K562 (cell line): ENCODE measurements at regions not wholly inside any gene's neighbourhood (a gene's known extent, or its start where the extent isn't known, plus 50 kb on each side); places are given as distances from the start of the nearest gene placed in this dataset.

Source experiments
- ATAC-seq: fragments of 200-7000 bp; cut with Tn5 transposase; 3 replicates; pipeline ENCODE4 v1.9.1; 2020; ENCODE audit warnings: moderate library complexity
- BruUV-seq: library from RNA; stranded (reverse); fragments of 400-500 nt; replicated peaks from 2 replicates; lab custom pipeline; 2021; lab: Mats Ljungman, UMichigan
- CTCF ChIA-PET: fragments of 300-600 bp; formaldehyde crosslinking; extraction: SDS; loops from one replicate; lab custom pipeline; 2021; ENCODE audit warnings: low intra/inter-chr PET ratio; lab: Yijun Ruan, JAX
- POLR2A ChIA-PET: fragments of 300-600, 350-650 bp; sonication (Branson Sonifier 250); formaldehyde crosslinking; extraction: SDS; loops from one replicate; lab custom pipeline; 2021; ENCODE audit warnings: antibody characterized with exemption, inconsistent platforms; lab: Yijun Ruan, JAX
- DNase-seq, 4 experiments: peaks; one replicate each; pipeline versions ENCODE4 v3.0.0 to v3.0.0-alpha.2; 2011 to 2018; ENCODE audit warnings: low spot score in 3 of 4, mixed read lengths in 3 of 4; ENCODE audit errors: extremely low read depth in 1 of 4
- FAIRE-seq: peaks from 2 replicates; lab custom pipeline; 2011; peaks lifted over from hg19 to GRCh38; lab: Jason Lieb, UNC
- H2AFZ ChIP-seq: 2 replicates; pipeline ENCODE4 v1.6.0; 2011; ENCODE audit warnings: low read depth, low read length, control low read depth, inconsistent platforms
- H3K27ac ChIP-seq: fragments of 200-600 bp; 3 replicates; pipeline ENCODE4 v1.8.0; 2011; ENCODE audit warnings: low read depth, mild to moderate bottlenecking, control low read depth, inconsistent platforms, low read length, moderate library complexity, mixed read lengths; ENCODE audit errors: extremely low read depth
- H3K27me3 ChIP-seq, 2 experiments: fragments of 300-600 bp in 1 of 2; 2 replicates in 1 of 2; 3 replicates in 1 of 2; pipeline versions ENCODE4 v1.6.0 to v1.8.0; 2011; ENCODE audit warnings: inconsistent platforms in 2 of 2, low read length in 2 of 2, mild to moderate bottlenecking in 1 of 2, mixed read lengths in 1 of 2, moderate library complexity in 1 of 2; ENCODE audit not compliant: control insufficient read depth in 2 of 2, insufficient read depth in 2 of 2
- H3K36me3 ChIP-seq: fragments of 300-600 bp; 3 replicates; pipeline ENCODE4 v1.8.0; 2011; ENCODE audit warnings: mild to moderate bottlenecking, low read length, inconsistent platforms; ENCODE audit not compliant: control insufficient read depth, insufficient read depth
- H3K4me1 ChIP-seq, 2 experiments: fragments of 200-600 bp in 1 of 2; replicated peaks in 1 of 2; 2 replicates in 1 of 2; 3 replicates in 1 of 2; pipeline versions ENCODE4 v1.5.1 to v1.8.0; 2011; ENCODE audit warnings: inconsistent platforms in 2 of 2, low read length in 2 of 2, mild to moderate bottlenecking in 1 of 2, mixed read lengths in 1 of 2, moderate library complexity in 1 of 2; ENCODE audit not compliant: control insufficient read depth in 2 of 2, insufficient read depth in 2 of 2
- H3K4me2 ChIP-seq: 2 replicates; pipeline ENCODE4 v1.6.1; 2011; ENCODE audit warnings: low read length, control low read depth, inconsistent platforms, mixed read lengths; ENCODE audit not compliant: insufficient read depth
- H3K4me3 ChIP-seq: fragments of 200-600 bp; sonication (generic), shearing (Covaris generic); 2 replicates; pipeline ENCODE4 v1.5.1; 2016; ENCODE audit warnings: control low read depth, inconsistent platforms
- H3K79me2 ChIP-seq: fragments of 200-600 bp; 3 replicates; pipeline ENCODE4 v1.8.0; 2011; ENCODE audit warnings: low read length, inconsistent platforms; ENCODE audit not compliant: control insufficient read depth, insufficient read depth
- H3K9ac ChIP-seq, 2 experiments: 2 replicates each; pipeline versions ENCODE4 v1.6.0 to v1.6.1; 2011; ENCODE audit warnings: low read depth in 2 of 2, low read length in 2 of 2, control low read depth in 1 of 2, inconsistent platforms in 1 of 2, mild to moderate bottlenecking in 1 of 2, mixed read lengths in 1 of 2; ENCODE audit not compliant: insufficient read depth in 1 of 2
- H3K9me1 ChIP-seq: one replicate; pipeline ENCODE4 v1.6.0; 2011; ENCODE audit warnings: inconsistent platforms, mild to moderate bottlenecking, low read length, moderate library complexity; ENCODE audit not compliant: control insufficient read depth, insufficient read depth
- H3K9me3 ChIP-seq: replicated peaks from 2 replicates; pipeline ENCODE4 v1.5.1; 2011; ENCODE audit warnings: low read depth, low read length, inconsistent platforms; ENCODE audit not compliant: control insufficient read depth, insufficient read depth
- H4K20me1 ChIP-seq: replicated peaks from 2 replicates; pipeline ENCODE4 v1.6.1; 2011; ENCODE audit warnings: low read length, inconsistent platforms, mixed read lengths; ENCODE audit not compliant: control insufficient read depth, insufficient read depth
- CBX8 ChIP-seq: fragments of 200-600 bp; sonication (generic); IDR thresholded peaks from 2 replicates; pipeline ENCODE4 v1.6.1; 2012; ENCODE audit warnings: borderline replicate concordance, mixed run types, low read depth, mild to moderate bottlenecking, moderate library complexity, mixed read lengths, low read length, control low read depth, inconsistent platforms; ENCODE audit not compliant: poor library complexity, severe bottlenecking; ENCODE audit errors: extremely low read depth
- CEBPB ChIP-seq: fragments of 450-650 bp; IDR thresholded peaks from 2 replicates; pipeline ENCODE4 v1.6.1; 2016; ENCODE audit warnings: missing genetic modification characterization, missing compliant biosample characterization
- E2F6 ChIP-seq, 2 experiments: IDR thresholded peaks; 2 replicates each; pipeline ENCODE4 v1.6.1; 2011; ENCODE audit warnings: borderline replicate concordance in 1 of 2, control low read depth in 1 of 2, low read depth in 1 of 2, low read length in 1 of 2, mild to moderate bottlenecking in 1 of 2, mixed read lengths in 1 of 2, moderate library complexity in 1 of 2; ENCODE audit not compliant: insufficient read depth in 1 of 2, insufficient read length in 1 of 2, poor library complexity in 1 of 2, severe bottlenecking in 1 of 2; ENCODE audit errors: extremely low read depth in 1 of 2
- ELK1 ChIP-seq: sonication (generic); formaldehyde crosslinking; IDR thresholded peaks from 2 replicates; pipeline ENCODE4 v1.8.1; 2022; ENCODE audit warnings: missing genetic modification reagents
- MED1 ChIP-seq: sonication (generic); formaldehyde crosslinking; IDR thresholded peaks from 2 replicates; pipeline ENCODE4 v1.8.1; 2023; ENCODE audit warnings: missing genetic modification reagents, borderline replicate concordance
- ZKSCAN3 ChIP-seq: fragments of 250-450 bp; sonication (Bioruptor Pico); IDR thresholded peaks from 2 replicates; pipeline ENCODE4 v1.4.0; 2020
- ZNF146 ChIP-seq: IDR thresholded peaks from one replicate; pipeline ENCODE4 v1.6.1; 2018; ENCODE audit warnings: missing compliant biosample characterization; ENCODE audit not compliant: unreplicated experiment
- ZNF282 ChIP-seq: sonication (generic); formaldehyde crosslinking; IDR thresholded peaks from 2 replicates; pipeline ENCODE4 v1.8.1; 2023; ENCODE audit warnings: missing genetic modification reagents
- ZNF717 ChIP-seq: fragments of 250-450 bp; sonication (Bioruptor Pico); IDR thresholded peaks from 2 replicates; pipeline ENCODE4 v1.5.0; 2021
- WGBS: fragments of 100-300 bp; shearing (Covaris generic); methylation state at CpG from one replicate; pipeline ENCODE4 v1.1.6; 2016; ENCODE audit warnings: low coverage, mixed read lengths; ENCODE audit not compliant: insufficient coverage; ENCODE audit errors: missing lambda C conversion rate; 5-methylcytosine and 5-hydroxymethylcytosine counted together
- in situ Hi-C: fragments of 300-500 bp; cut with MboI; formaldehyde crosslinking; loops from 4 replicates; pipeline ENCODE4 v1.15.0; 2018; ENCODE audit warnings: inconsistent platforms, mixed read lengths
- intact Hi-C: fragments of 100-400 bp; cut with micrococcal nuclease; formaldehyde crosslinking; loops from 2 replicates; pipeline ENCODE4 v1.14.2; 2022

- no peaks in the 10 kb centered on the region for H3K4me1 ChIP-seq
- H3K9ac ChIP-seq = no peak overlapping the region
- BruUV-seq = no TSS peak
- in situ Hi-C loops = no loop called here
- ATAC-seq = no peak
- H3K27me3 ChIP-seq = no peaks in the 10 kb centered on the region
- H3K36me3 ChIP-seq = no peaks in the 10 kb centered on the region
- CTCF ChIA-PET = no interaction called here
- no peaks in the 10 kb centered on the region for H3K9me3 ChIP-seq
- no peaks in the 10 kb centered on the region for H3K79me2 ChIP-seq
- TF ChIP-seq ZKSCAN3 (CRISPR knock-in tag) (no peak), CBX8 (no peak), ZNF146 (no peak), ZNF282 (CRISPR knock-in tag) (no peak), ZNF717 (no peak), ELK1 (CRISPR knock-in tag) (no peak), MED1 (CRISPR knock-in tag) (no peak), CEBPB (tag) (no peak), E2F6 (IDR thresholded peaks at IDR 0.05; ENCODE audit: borderline replicate concordance in 1 of 2, extremely low read depth in 1 of 2, insufficient read depth in 1 of 2, insufficient read length in 1 of 2, low read depth in 1 of 2, low read length in 1 of 2, poor library complexity in 1 of 2, severe bottlenecking in 1 of 2) (no peak)
- TF ChIP-seq, all 486 proteins: peak for 0
- no peak overlapping the region for H3K27ac ChIP-seq
- intact Hi-C loops = no loop called here
- H2AFZ ChIP-seq = no peak overlapping the region
- no peak overlapping the region for H3K4me3 ChIP-seq
- no peak for FAIRE-seq
- no peaks in the 10 kb centered on the region for H3K9me1 ChIP-seq
- H3K4me2 ChIP-seq = no peak overlapping the region
- no peak for DNase-seq
- POLR2A ChIA-PET = interaction anchor here (0.6 kb wide), 1 partner anchor 1588 kb away, joined by 3 read pairs; no protein-coding TSS in a partner anchor
- H4K20me1 ChIP-seq = no peaks in the 10 kb centered on the region
- 0% methylated on average over 5 of the region's 5 CpGs for WGBS
These were observed 290.8 kb downstream of the KCNS3 start for GRCh38 chr2:18169121-18169892.
